ENCODE measurements at regions not wholly inside any gene's neighbourhood (a gene's known extent, or its start where the extent isn't known, plus 50 kb on each side); places are given as distances from the start of the nearest gene placed in this dataset.

DNA sequence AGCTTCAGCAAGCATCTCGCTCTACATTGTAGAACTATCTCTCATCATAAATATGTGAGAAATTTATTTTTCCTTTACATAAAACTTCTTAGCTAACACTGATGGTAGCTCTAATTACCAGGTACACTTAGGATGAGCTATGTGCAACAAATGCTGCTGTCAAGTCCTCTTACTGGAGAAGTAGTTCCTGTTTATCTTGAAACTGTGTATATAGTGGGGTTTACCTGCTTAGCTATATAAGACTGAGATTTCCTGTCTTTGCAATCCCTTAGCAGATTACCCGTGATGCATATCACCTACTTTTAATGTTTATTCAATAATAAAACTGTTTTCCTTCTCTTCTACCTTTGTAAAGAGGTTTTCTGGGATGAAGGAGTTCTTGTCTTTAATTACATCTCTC, 98.0 kb upstream of the USP15 start:
- ATAC-seq (no peak), DNase-seq (no peak)
- H3K9me3 ChIP-seq, result no peaks in the 10 kb centered on the region
- TF ChIP-seq POLR2A (IDR thresholded peaks at IDR 0.05) (no peak), CTCF (IDR thresholded peaks at IDR 0.05) (no peak)
- H3K27ac ChIP-seq, result no peak overlapping the region
- H3K4me3 ChIP-seq, result no peak overlapping the region
- H3K4me1 ChIP-seq, result no peaks in the 10 kb centered on the region
- intact Hi-C loops (cut with DNase I), result no loop called here
- H3K36me3 ChIP-seq, result no peaks in the 10 kb centered on the region
- 67% methylated on average over 2 of the region's 2 CpGs for WGBS (ENCODE audit: insufficient coverage, low coverage, low lambda C conversion rate, missing lambda C conversion rate)
- no peaks in the 10 kb centered on the region for H3K27me3 ChIP-seq

DNA sequence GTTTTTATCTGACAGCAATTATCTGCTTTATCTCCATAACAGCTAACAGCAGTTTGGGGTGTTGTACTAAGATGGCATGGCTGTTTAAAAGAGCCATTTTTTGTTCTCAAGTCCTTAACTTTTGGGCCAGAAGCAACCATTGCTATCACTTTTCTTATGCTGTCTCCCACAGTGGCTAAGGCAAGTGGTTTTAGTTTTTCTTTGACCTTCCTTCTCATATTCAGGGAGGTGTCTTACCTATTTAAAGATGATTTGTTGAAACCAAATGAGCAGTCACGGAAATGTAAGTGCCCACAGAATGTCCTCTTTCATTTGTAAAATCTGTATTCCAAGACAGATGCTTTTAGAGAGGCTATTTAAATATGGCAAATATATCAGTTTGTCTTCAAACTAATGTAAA, 96.8 kb upstream of the USP15 start:
- ATAC-seq (no peak), DNase-seq (no peak)
- no peaks in the 10 kb centered on the region for H3K4me1 ChIP-seq
- H3K27ac ChIP-seq, result no peak overlapping the region
- H3K36me3 ChIP-seq, result no peaks in the 10 kb centered on the region
- WGBS (ENCODE audit: insufficient coverage, low coverage, low lambda C conversion rate, missing lambda C conversion rate), result 69% methylated on average over 1 of the region's 1 CpG
- intact Hi-C loops (cut with DNase I), result no loop called here
- TF ChIP-seq POLR2A (IDR thresholded peaks at IDR 0.05) (no peak), CTCF (IDR thresholded peaks at IDR 0.05) (no peak)
- no peaks in the 10 kb centered on the region for H3K9me3 ChIP-seq
- no peak overlapping the region for H3K4me3 ChIP-seq
- no peaks in the 10 kb centered on the region for H3K27me3 ChIP-seq

DNA sequence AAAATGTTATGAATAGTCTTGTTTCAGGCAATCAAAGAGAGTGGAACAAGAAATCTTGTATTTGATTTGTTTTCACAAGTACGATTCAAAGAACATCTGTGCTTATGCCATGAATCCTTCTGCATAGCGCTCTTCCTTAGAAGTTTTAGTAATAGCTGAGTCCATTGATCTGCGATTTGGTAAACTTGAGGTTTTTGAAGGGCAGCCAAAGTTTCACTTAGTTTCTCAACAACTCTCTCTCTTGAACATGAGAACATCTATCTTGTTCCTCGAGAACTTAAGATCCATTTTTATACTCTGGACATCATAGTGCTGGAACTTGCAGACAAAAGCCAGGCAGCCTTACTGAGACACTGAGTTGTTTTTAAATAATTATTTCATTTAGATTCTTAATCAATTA, 96.2 kb upstream of the USP15 start:
- WGBS (ENCODE audit: insufficient coverage, low coverage, low lambda C conversion rate, missing lambda C conversion rate), result 86% methylated on average over 4 of the region's 4 CpGs
- Histone ChIP-seq H3K27ac (no peak overlapping the region), H3K27me3 (no peaks in the 10 kb centered on the region), H3K9me3 (no peaks in the 10 kb centered on the region), H3K36me3 (no peaks in the 10 kb centered on the region), H3K4me3 (no peak overlapping the region), H3K4me1 (no peaks in the 10 kb centered on the region)
- intact Hi-C loops (cut with DNase I), result no loop called here
- DNase-seq (no peak), ATAC-seq (no peak)
- TF ChIP-seq CTCF (IDR thresholded peaks at IDR 0.05) (no peak), POLR2A (IDR thresholded peaks at IDR 0.05) (no peak)

DNA sequence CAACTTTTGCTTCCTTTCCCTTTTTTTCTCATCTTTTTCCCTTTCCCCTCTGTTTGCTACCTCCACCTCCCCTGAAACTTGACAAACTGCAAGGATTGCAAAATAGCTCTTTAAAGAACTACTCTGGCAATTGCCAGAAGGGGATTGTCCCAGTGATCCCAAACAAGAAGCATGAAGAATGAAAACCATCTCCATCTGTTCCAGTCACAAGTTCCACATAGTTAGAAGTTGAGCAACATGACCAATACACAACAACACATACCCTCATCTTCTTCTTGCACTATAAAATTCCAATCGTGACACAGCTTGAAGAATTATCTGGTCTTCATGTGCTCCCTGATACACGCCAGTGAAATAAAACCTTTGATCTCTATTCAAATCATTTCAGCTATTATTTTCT, 93.7 kb upstream of the USP15 start:
- Histone ChIP-seq H3K4me3 (no peak overlapping the region), H3K4me1 (no peaks in the 10 kb centered on the region), H3K9me3 (no peaks in the 10 kb centered on the region), H3K27ac (no peak overlapping the region), H3K36me3 (no peaks in the 10 kb centered on the region), H3K27me3 (no peaks in the 10 kb centered on the region)
- no peak for TF ChIP-seq POLR2A (IDR thresholded peaks at IDR 0.05)
- TF ChIP-seq CTCF (IDR thresholded peaks at IDR 0.05), result no peak
- intact Hi-C loops (cut with DNase I), result no loop called here
- no peak for ATAC-seq
- WGBS (ENCODE audit: insufficient coverage, low coverage, low lambda C conversion rate, missing lambda C conversion rate), result 66% methylated on average over 2 of the region's 2 CpGs
- no peak for DNase-seq

DNA sequence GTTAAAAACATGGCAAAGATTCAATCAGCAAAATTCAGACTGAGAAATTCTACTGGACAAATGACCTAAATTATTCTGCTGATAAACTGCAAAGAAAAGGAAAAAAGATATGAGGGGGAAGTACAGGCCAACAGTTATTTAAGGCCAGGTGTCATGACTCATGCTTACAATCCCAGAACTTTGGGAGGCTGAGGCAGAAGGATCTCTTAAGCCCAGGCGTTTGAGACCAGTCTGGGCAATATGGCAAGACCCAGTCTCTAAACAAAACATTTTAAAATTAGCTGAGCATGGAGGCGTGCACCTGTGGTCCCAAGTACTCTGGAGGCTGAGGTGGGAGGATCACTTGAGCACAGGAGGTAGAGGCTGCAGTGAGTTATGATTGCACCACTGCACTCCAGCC, 91.8 kb upstream of the USP15 start:
- Histone ChIP-seq H3K4me3 (no peak overlapping the region), H3K27ac (no peak overlapping the region), H3K4me1 (no peaks in the 10 kb centered on the region), H3K36me3 (no peaks in the 10 kb centered on the region), H3K9me3 (no peaks in the 10 kb centered on the region), H3K27me3 (no peaks in the 10 kb centered on the region)
- DNase-seq (no peak), ATAC-seq (no peak)
- TF ChIP-seq CTCF (IDR thresholded peaks at IDR 0.05), result no peak
- TF ChIP-seq POLR2A (IDR thresholded peaks at IDR 0.05), result no peak
- intact Hi-C loops (cut with DNase I), result no loop called here
- 58% methylated on average over 2 of the region's 2 CpGs for WGBS (ENCODE audit: insufficient coverage, low coverage, low lambda C conversion rate, missing lambda C conversion rate)

Measured in right lobe of liver (tissue), 6 donors.